ENCODE measurements at regions not wholly inside any gene's neighbourhood (a gene's known extent, or its start where the extent isn't known, plus 50 kb on each side); places are given as distances from the start of the nearest gene placed in this dataset.

GRCh38 chr14:95979339-95980042 is 59.7 kb upstream of the C14orf132 start:
- DNase-seq = no peak
- Histone ChIP-seq H3K9me3 (no peaks in the 10 kb centered on the region), H3K4me3 (no peak overlapping the region), H3K36me3 (ENCODE audit: low read depth, missing control alignments) (no peaks in the 10 kb centered on the region), H3K4me1 (no peaks in the 10 kb centered on the region), H3K27ac (no peak overlapping the region), H3K27me3 (no peaks in the 10 kb centered on the region)
- WGBS, 2 donors = 42 to 54% methylated on average over 7 of the region's 7 CpGs
- intact Hi-C loops (cut with DNase I; ENCODE audit: low total_unique reads) = loop anchor here (10.0 kb wide), 1 partner anchor 415 kb away; no protein-coding TSS in a partner anchor
- TF ChIP-seq CTCF (IDR thresholded peaks at IDR 0.05) = no peak
- TF ChIP-seq POLR2A (IDR thresholded peaks at IDR 0.05) = no peak

- Histone ChIP-seq H3K4me1 (no peaks in the 10 kb centered on the region), H3K9me3 (no peaks in the 10 kb centered on the region), H3K27ac (no peak overlapping the region), H3K36me3 (ENCODE audit: low read depth, missing control alignments) (no peaks in the 10 kb centered on the region), H3K27me3 (no peaks in the 10 kb centered on the region), H3K4me3 (no peak overlapping the region)
- TF ChIP-seq CTCF (IDR thresholded peaks at IDR 0.05) (no peak), POLR2A (IDR thresholded peaks at IDR 0.05) (no peak)
- WGBS, 2 donors = 42 to 58% methylated on average over 5 of the region's 5 CpGs
- intact Hi-C loops (cut with DNase I; ENCODE audit: low total_unique reads) = loop anchor here (10.0 kb wide), 1 partner anchor 416 kb away; no protein-coding TSS in a partner anchor
- no peak for DNase-seq
Observed at GRCh38 chr14:95980402-95980801, 58.8 kb upstream of the C14orf132 start.

- H3K9me3 ChIP-seq = no peaks in the 10 kb centered on the region
- H3K27me3 ChIP-seq = no peaks in the 10 kb centered on the region
- TF ChIP-seq CTCF (IDR thresholded peaks at IDR 0.05) (no peak), POLR2A (IDR thresholded peaks at IDR 0.05) (no peak)
- no peak for DNase-seq
- no peaks in the 10 kb centered on the region for H3K36me3 ChIP-seq (ENCODE audit: low read depth, missing control alignments)
- H3K4me1 ChIP-seq = no peaks in the 10 kb centered on the region
- no peak overlapping the region for H3K4me3 ChIP-seq
- no peak overlapping the region for H3K27ac ChIP-seq
- 9 to 13% methylated on average over 4 of the region's 4 CpGs for WGBS, 2 donors
- intact Hi-C loops (cut with DNase I; ENCODE audit: low total_unique reads) = loop anchor here (10.0 kb wide), 1 partner anchor 417 kb away; no protein-coding TSS in a partner anchor
Observed at GRCh38 chr14:95981965-95982364, 57.2 kb upstream of the C14orf132 start.

GRCh38 chr14:95984206-95984605 is 55.0 kb upstream of the C14orf132 start:
- TF ChIP-seq CTCF (IDR thresholded peaks at IDR 0.05) (no peak), POLR2A (IDR thresholded peaks at IDR 0.05) (no peak)
- Histone ChIP-seq H3K27ac (no peak overlapping the region), H3K36me3 (ENCODE audit: low read depth, missing control alignments) (no peaks in the 10 kb centered on the region), H3K27me3 (no peaks in the 10 kb centered on the region), H3K9me3 (no peaks in the 10 kb centered on the region), H3K4me3 (no peak overlapping the region), H3K4me1 (no peaks in the 10 kb centered on the region)
- intact Hi-C loops (cut with DNase I; ENCODE audit: low total_unique reads) = loop anchor here (10.0 kb wide), 1 partner anchor 419 kb away; no protein-coding TSS in a partner anchor
- 93 to 96% methylated on average over 2 of the region's 2 CpGs for WGBS, 2 donors
- DNase-seq = no peak

Data from testis (tissue), 2 donors.